SK-N-SH (cell line): ENCODE measurements at regions not wholly inside any gene's neighbourhood (a gene's known extent, or its start where the extent isn't known, plus 50 kb on each side); places are given as distances from the start of the nearest gene placed in this dataset.

Source experiments
- CTCF ChIP-seq: fragments of 200-600 bp; sonication (generic); IDR thresholded peaks from 2 replicates; pipeline ENCODE4 v1.6.1; 2017; ENCODE audit warnings: antibody characterized with exemption, mild to moderate bottlenecking, moderate library complexity
- EZH2phosphoT487 ChIP-seq: fragments of 200-600 bp; sonication (generic); IDR thresholded peaks from 2 replicates; pipeline ENCODE4 v1.6.1; 2017; ENCODE audit warnings: low read depth, mixed run types, mild to moderate bottlenecking, antibody characterized with exemption, moderate library complexity, borderline replicate concordance
- IRF3 ChIP-seq: fragments of 150-350 bp; IDR thresholded peaks from 2 replicates; pipeline ENCODE4 v1.6.1; 2016; ENCODE audit warnings: mild to moderate bottlenecking, low read depth, low read length
- MAX ChIP-seq: IDR thresholded peaks from 2 replicates; pipeline ENCODE4 v1.4.0; 2012; ENCODE audit warnings: low read depth
- NRF1 ChIP-seq: IDR thresholded peaks from 2 replicates; pipeline ENCODE4 v1.6.1; 2012; ENCODE audit warnings: low read depth, mild to moderate bottlenecking, low read length
- RAD21 ChIP-seq: IDR thresholded peaks from 2 replicates; pipeline ENCODE4 v1.6.1; 2012; ENCODE audit warnings: mild to moderate bottlenecking, low read length
- SMC3 ChIP-seq: IDR thresholded peaks from 2 replicates; pipeline ENCODE4 v1.6.1; 2012; ENCODE audit warnings: low read depth, low read length, improper control_type of control experiment
- TAF1 ChIP-seq: IDR thresholded peaks from 2 replicates; pipeline ENCODE4 v1.6.1; 2012; ENCODE audit warnings: low read depth, mild to moderate bottlenecking, low read length, moderate library complexity, borderline replicate concordance
- USF2 ChIP-seq: fragments of 150-350 bp; IDR thresholded peaks from 2 replicates; pipeline ENCODE4 v1.6.1; 2017; ENCODE audit warnings: antibody characterized with exemption, low read length, low read depth, borderline replicate concordance
- YY1 ChIP-seq: IDR thresholded peaks from 2 replicates; pipeline ENCODE4 v1.4.0; 2012; ENCODE audit warnings: low read depth, mild to moderate bottlenecking

GRCh38 chr4:140315970-140316369, 57.5 kb upstream of the SCOC start:
- TF ChIP-seq RAD21 (no peak), CTCF (no peak), MAX (no peak), TAF1 (no peak), IRF3 (no peak), USF2 (no peak), NRF1 (no peak), YY1 (no peak), EZH2phosphoT487 (no peak), SMC3 (no peak)
